Activated B cell treated with CpG ODN at 0.5 μM for 24 hours (primary cell): ENCODE measurements at regions not wholly inside any gene's neighbourhood (a gene's known extent, or its start where the extent isn't known, plus 50 kb on each side); places are given as distances from the start of the nearest gene placed in this dataset.

Source experiments
- ATAC-seq: fragments of 200-7000 bp; cut with Tn5 transposase; one replicate; pipeline ENCODE4 v1.10.0; 2021; ENCODE audit warnings: low read depth, mild to moderate bottlenecking, moderate library complexity
- CTCF ChIA-PET: fragments of 350-600 bp; sonication (Branson Sonifier 250); formaldehyde crosslinking; loops from one replicate; lab custom pipeline; 2021; ENCODE audit warnings: antibody characterized with exemption; lab: Charles Lee
- POLR2A ChIA-PET: fragments of 350-600 bp; sonication (Branson Sonifier 250); formaldehyde crosslinking; loops from one replicate; lab custom pipeline; 2021; ENCODE audit warnings: antibody characterized with exemption; lab: Charles Lee
- DNase-seq: peaks from one replicate; pipeline ENCODE4 v3.0.0; 2022
- H3K27ac Mint-ChIP-seq: one replicate; pipeline ENCODE4 v1.8.0; 2020; ENCODE audit warnings: mixed read lengths
- H3K27me3 Mint-ChIP-seq: one replicate; pipeline ENCODE4 v1.8.0; 2021; ENCODE audit warnings: mixed read lengths
- H3K36me3 Mint-ChIP-seq: one replicate; pipeline ENCODE4 v1.8.0; 2021; ENCODE audit warnings: low read depth, mixed read lengths
- H3K4me1 Mint-ChIP-seq: one replicate; pipeline ENCODE4 v1.8.0; 2021; ENCODE audit warnings: mixed read lengths
- H3K4me3 Mint-ChIP-seq: one replicate; pipeline ENCODE4 v1.8.0; 2020; ENCODE audit warnings: mild to moderate bottlenecking, mixed read lengths
- H3K9me3 Mint-ChIP-seq: one replicate; pipeline ENCODE4 v1.8.0; 2020; ENCODE audit warnings: mixed read lengths
- CTCF ChIP-seq: fragments of 200-600 bp; IDR thresholded peaks from one replicate; pipeline ENCODE4 v1.8.0; 2022; ENCODE audit warnings: antibody characterized with exemption, mild to moderate bottlenecking
- intact Hi-C: fragments of 100-400 bp; cut with micrococcal nuclease; formaldehyde crosslinking; loops from one replicate; pipeline ENCODE4 v1.15.1; 2024

- intact Hi-C loops, result no loop called here
- H3K27me3 Mint-ChIP-seq, result no peaks in the 10 kb centered on the region
- no peaks in the 10 kb centered on the region for H3K4me1 Mint-ChIP-seq
- no peak overlapping the region for H3K4me3 Mint-ChIP-seq
- no peaks in the 10 kb centered on the region for H3K9me3 Mint-ChIP-seq
- no peak for DNase-seq
- no peak overlapping the region for H3K27ac Mint-ChIP-seq
- no peak for TF ChIP-seq CTCF
- ChIA-PET POLR2A (no interaction called here), CTCF (no interaction called here)
- H3K36me3 Mint-ChIP-seq, result no peaks in the 10 kb centered on the region
- ATAC-seq, result no peak
These were observed 204.6 kb upstream of the TMPRSS15 start for GRCh38 chr21:18608226-18608625.

- no peak for ATAC-seq
- H3K27ac Mint-ChIP-seq, result no peak overlapping the region
- no peak for DNase-seq
- CTCF ChIA-PET, result no interaction called here
- intact Hi-C loops, result no loop called here
- POLR2A ChIA-PET, result no interaction called here
- H3K4me3 Mint-ChIP-seq, result no peak overlapping the region
- TF ChIP-seq CTCF, result no peak
- H3K36me3 Mint-ChIP-seq, result no peaks in the 10 kb centered on the region
- H3K27me3 Mint-ChIP-seq, result no peaks in the 10 kb centered on the region
- H3K9me3 Mint-ChIP-seq, result no peaks in the 10 kb centered on the region
- no peaks in the 10 kb centered on the region for H3K4me1 Mint-ChIP-seq
These were observed 210.7 kb upstream of the TMPRSS15 start for GRCh38 chr21:18614303-18614702.

- H3K4me1 Mint-ChIP-seq, result no peaks in the 10 kb centered on the region
- intact Hi-C loops, result no loop called here
- no peaks in the 10 kb centered on the region for H3K27me3 Mint-ChIP-seq
- no peaks in the 10 kb centered on the region for H3K36me3 Mint-ChIP-seq
- no peaks in the 10 kb centered on the region for H3K9me3 Mint-ChIP-seq
- ChIA-PET CTCF (no interaction called here), POLR2A (no interaction called here)
- no peak overlapping the region for H3K4me3 Mint-ChIP-seq
- no peak overlapping the region for H3K27ac Mint-ChIP-seq
- DNase-seq (no peak), ATAC-seq (no peak)
- TF ChIP-seq CTCF, result no peak
These were observed 213.7 kb upstream of the TMPRSS15 start for GRCh38 chr21:18617291-18617690.

GRCh38 chr21:18620436-18620835 is 216.9 kb upstream of the TMPRSS15 start:
- no peaks in the 10 kb centered on the region for H3K9me3 Mint-ChIP-seq
- ChIA-PET CTCF (no interaction called here), POLR2A (no interaction called here)
- no peaks in the 10 kb centered on the region for H3K27me3 Mint-ChIP-seq
- no peaks in the 10 kb centered on the region for H3K36me3 Mint-ChIP-seq
- TF ChIP-seq CTCF, result no peak
- DNase-seq (no peak), ATAC-seq (no peak)
- intact Hi-C loops, result no loop called here
- H3K4me3 Mint-ChIP-seq, result no peak overlapping the region
- H3K4me1 Mint-ChIP-seq, result no peaks in the 10 kb centered on the region
- no peak overlapping the region for H3K27ac Mint-ChIP-seq

- no peaks in the 10 kb centered on the region for H3K27me3 Mint-ChIP-seq
- intact Hi-C loops, result no loop called here
- H3K4me3 Mint-ChIP-seq, result no peak overlapping the region
- no peaks in the 10 kb centered on the region for H3K36me3 Mint-ChIP-seq
- no peaks in the 10 kb centered on the region for H3K9me3 Mint-ChIP-seq
- CTCF ChIA-PET, result no interaction called here
- POLR2A ChIA-PET, result no interaction called here
- no peak for TF ChIP-seq CTCF
- H3K27ac Mint-ChIP-seq, result no peak overlapping the region
- no peaks in the 10 kb centered on the region for H3K4me1 Mint-ChIP-seq
- DNase-seq (no peak), ATAC-seq (no peak)
These were observed 218.8 kb upstream of the TMPRSS15 start for GRCh38 chr21:18622383-18622782.
